WTC11 (cell line): ENCODE measurements at regions not wholly inside any gene's neighbourhood (a gene's known extent, or its start where the extent isn't known, plus 50 kb on each side); places are given as distances from the start of the nearest gene placed in this dataset.
A peak's percentile ranks its signal among the peaks of the same experiment; 100 is the strongest.

Source experiments
- ATAC-seq: fragments of 200-7000 bp; cut with Tn5 transposase; 2 replicates; pipeline ENCODE4 v1.10.0; 2021; ENCODE audit warnings: mild to moderate bottlenecking, moderate library complexity
- CTCF ChIA-PET: fragments of 300-600 bp; sonication (Branson Sonifier 250); formaldehyde crosslinking; loops from one replicate; lab custom pipeline; 2021; ENCODE audit warnings: antibody characterized with exemption; lab: Charles Lee
- POLR2A ChIA-PET: fragments of 350-600 bp; sonication (Branson Sonifier 250); formaldehyde crosslinking; loops from one replicate; lab custom pipeline; 2021; ENCODE audit warnings: antibody characterized with exemption; lab: Charles Lee
- DNase-seq: peaks from one replicate; pipeline ENCODE4 v3.0.0; 2021; ENCODE audit warnings: low spot score
- H3K27ac Mint-ChIP-seq: 2 replicates; pipeline ENCODE4 v1.8.0; 2021; ENCODE audit warnings: mixed read lengths
- H3K27me3 Mint-ChIP-seq: 2 replicates; pipeline ENCODE4 v1.8.0; 2021; ENCODE audit warnings: low read depth, mild to moderate bottlenecking, moderate library complexity, mixed read lengths
- H3K36me3 Mint-ChIP-seq: 2 replicates; pipeline ENCODE4 v1.8.0; 2021; ENCODE audit warnings: mixed read lengths
- H3K4me1 Mint-ChIP-seq: 2 replicates; pipeline ENCODE4 v1.8.0; 2022; ENCODE audit warnings: mixed read lengths
- H3K4me3 Mint-ChIP-seq: 2 replicates; pipeline ENCODE4 v1.8.0; 2021; ENCODE audit warnings: mild to moderate bottlenecking, moderate library complexity, mixed read lengths
- H3K9me3 Mint-ChIP-seq: 2 replicates; pipeline ENCODE4 v1.8.0; 2021; ENCODE audit warnings: mixed read lengths
- ATF1 ChIP-seq: sonication (generic); formaldehyde crosslinking; IDR thresholded peaks from 2 replicates; pipeline ENCODE4 v1.8.1; 2023; ENCODE audit warnings: mild to moderate bottlenecking, moderate library complexity, missing genetic modification reagents
- ATF3 ChIP-seq: sonication (generic); formaldehyde crosslinking; conservative IDR thresholded peaks from 2 replicates; pipeline ENCODE4 v1.8.1; 2022; ENCODE audit warnings: mild to moderate bottlenecking, missing genetic modification reagents
- CREM ChIP-seq: sonication (generic); formaldehyde crosslinking; IDR thresholded peaks from 2 replicates; pipeline ENCODE4 v1.8.1; 2022; ENCODE audit warnings: mild to moderate bottlenecking, missing genetic modification reagents, moderate library complexity
- CTCF ChIP-seq: fragments of 200-600 bp; IDR thresholded peaks from 2 replicates; pipeline ENCODE4 v1.8.0; 2022; ENCODE audit warnings: antibody characterized with exemption
- E2F5 ChIP-seq: sonication (generic); formaldehyde crosslinking; IDR thresholded peaks from 2 replicates; pipeline ENCODE4 v1.8.1; 2022; ENCODE audit warnings: mild to moderate bottlenecking, moderate library complexity, missing genetic modification reagents
- EMX1 ChIP-seq: fragments of 250-450 bp; sonication (Bioruptor Pico); IDR thresholded peaks from 2 replicates; pipeline ENCODE4 v1.8.0; 2021; ENCODE audit warnings: mild to moderate bottlenecking
- FOXJ3 ChIP-seq: sonication (generic); formaldehyde crosslinking; IDR thresholded peaks from 2 replicates; pipeline ENCODE4 v1.9.0; 2021; ENCODE audit warnings: missing genetic modification reagents, mild to moderate bottlenecking, borderline replicate concordance
- GABPB1 ChIP-seq: sonication (generic); formaldehyde crosslinking; IDR thresholded peaks from 2 replicates; pipeline ENCODE4 v1.8.1; 2023; ENCODE audit warnings: mild to moderate bottlenecking, missing genetic modification reagents
- GRHL2 ChIP-seq: fragments of 250-450 bp; sonication (Bioruptor Pico); IDR thresholded peaks from 2 replicates; pipeline ENCODE4 v1.8.0; 2022; ENCODE audit warnings: mild to moderate bottlenecking, moderate library complexity; ENCODE audit not compliant: insufficient replicate concordance, severe bottlenecking
- HMGXB4 ChIP-seq: sonication (generic); formaldehyde crosslinking; IDR thresholded peaks from 2 replicates; pipeline ENCODE4 v1.8.1; 2023; ENCODE audit warnings: mild to moderate bottlenecking, moderate library complexity, missing genetic modification reagents
- JAZF1 ChIP-seq: fragments of 250-450 bp; sonication (Bioruptor Pico); IDR thresholded peaks from 2 replicates; pipeline ENCODE4 v1.9.0; 2021; ENCODE audit warnings: moderate library complexity, mild to moderate bottlenecking, inconsistent platforms
- NR1H2 ChIP-seq: sonication (generic); formaldehyde crosslinking; IDR thresholded peaks from 2 replicates; pipeline ENCODE4 v1.9.0; 2021; ENCODE audit warnings: mild to moderate bottlenecking, moderate library complexity, missing genetic modification reagents
- NR2C2 ChIP-seq: sonication (generic); formaldehyde crosslinking; IDR thresholded peaks from 2 replicates; pipeline ENCODE4 v1.8.0; 2022; ENCODE audit warnings: mild to moderate bottlenecking, missing genetic modification reagents
- SMAD4 ChIP-seq: sonication (generic); formaldehyde crosslinking; IDR thresholded peaks from 2 replicates; pipeline ENCODE4 v1.8.0; 2022; ENCODE audit warnings: mild to moderate bottlenecking, missing genetic modification reagents
- SP1 ChIP-seq: sonication (generic); formaldehyde crosslinking; conservative IDR thresholded peaks from 2 replicates; pipeline ENCODE4 v1.8.1; 2022; ENCODE audit warnings: missing genetic modification reagents
- STAT6 ChIP-seq: sonication (generic); formaldehyde crosslinking; conservative IDR thresholded peaks from 2 replicates; pipeline ENCODE4 v1.8.1; 2023; ENCODE audit warnings: mild to moderate bottlenecking, low read depth, missing genetic modification reagents, moderate library complexity
- TCF7 ChIP-seq: sonication (generic); formaldehyde crosslinking; IDR thresholded peaks from 2 replicates; pipeline ENCODE4 v1.8.0; 2022; ENCODE audit warnings: mild to moderate bottlenecking, low read depth, missing genetic modification reagents, moderate library complexity
- TEAD4 ChIP-seq: sonication (generic); formaldehyde crosslinking; IDR thresholded peaks from 2 replicates; pipeline ENCODE4 v1.8.0; 2022; ENCODE audit warnings: mild to moderate bottlenecking, missing genetic modification reagents
- TP53 ChIP-seq: sonication (generic); formaldehyde crosslinking; IDR thresholded peaks from 2 replicates; pipeline ENCODE4 v1.8.1; 2023; ENCODE audit warnings: mild to moderate bottlenecking, missing genetic modification reagents
- ZNF232 ChIP-seq: sonication (generic); formaldehyde crosslinking; IDR thresholded peaks from 2 replicates; pipeline ENCODE4 v1.8.0; 2022; ENCODE audit warnings: mild to moderate bottlenecking, missing genetic modification reagents
- ZNF263 ChIP-seq: sonication (generic); formaldehyde crosslinking; IDR thresholded peaks from 2 replicates; pipeline ENCODE4 v1.8.1; 2022; ENCODE audit warnings: low read depth, mild to moderate bottlenecking, moderate library complexity, missing genetic modification reagents
- ZNF317 ChIP-seq: sonication (generic); formaldehyde crosslinking; IDR thresholded peaks from 2 replicates; pipeline ENCODE4 v1.8.1; 2023; ENCODE audit warnings: low read depth, mild to moderate bottlenecking, moderate library complexity, missing genetic modification reagents, borderline replicate concordance
- ZNF532 ChIP-seq: fragments of 250-450 bp; sonication (Bioruptor Pico); IDR thresholded peaks from 2 replicates; pipeline ENCODE4 v1.9.0; 2021; ENCODE audit warnings: mild to moderate bottlenecking, borderline replicate concordance

- ChIA-PET CTCF (interaction anchor here (2.4 kb wide), 1 partner anchor 7 kb away, joined by 15 read pairs; no protein-coding TSS in a partner anchor), POLR2A (no interaction called here)
- Mint-ChIP-seq H3K9me3 (no peaks in the 10 kb centered on the region), H3K27ac (no peak overlapping the region), H3K4me3 (no peak overlapping the region), H3K27me3 (no peaks in the 10 kb centered on the region), H3K36me3 (no peaks in the 10 kb centered on the region), H3K4me1 (no peaks in the 10 kb centered on the region)
- DNase-seq (no peak), ATAC-seq (no peak)
- TF ChIP-seq HMGXB4 (CRISPR knock-in tag) (no peak), NR2C2 (CRISPR knock-in tag) (no peak), ZNF532 (CRISPR knock-in tag) (no peak), ZNF317 (CRISPR knock-in tag) (no peak), ZNF263 (no peak), ATF3 (CRISPR knock-in tag) (no peak), E2F5 (CRISPR knock-in tag) (no peak), ATF1 (CRISPR knock-in tag) (no peak), NR1H2 (CRISPR knock-in tag) (no peak), CTCF (no peak), FOXJ3 (CRISPR knock-in tag) (no peak), TCF7 (CRISPR knock-in tag) (no peak), GABPB1 (CRISPR knock-in tag) (no peak), GRHL2 (CRISPR knock-in tag) (no peak), JAZF1 (no peak)
These were observed 126.2 kb downstream of the NUP35 start for GRCh38 chr2:183250472-183250871.

GRCh38 chr2:183253441-183254130 is 129.3 kb downstream of the NUP35 start:
- POLR2A ChIA-PET: no interaction called here
- Mint-ChIP-seq H3K27me3 (no peaks in the 10 kb centered on the region), H3K36me3 (no peaks in the 10 kb centered on the region), H3K27ac (no peak overlapping the region), H3K9me3 (no peaks in the 10 kb centered on the region), H3K4me1 (peaks cover 8% of the 10 kb centered on the region), H3K4me3 (no peak overlapping the region)
- ATAC-seq (peak; percentile 30; the same call in 1 of the 2 replicates), DNase-seq (no peak)
- CTCF ChIA-PET: no interaction called here
- no peak for TF ChIP-seq CREM
- TF ChIP-seq SMAD4 (CRISPR knock-in tag): no peak
- TF ChIP-seq TEAD4 (CRISPR knock-in tag): no peak
- TF ChIP-seq TP53: no peak
- no peak for TF ChIP-seq ATF1 (CRISPR knock-in tag)
- TF ChIP-seq TCF7 (CRISPR knock-in tag): no peak
- TF ChIP-seq GABPB1 (CRISPR knock-in tag): no peak
- TF ChIP-seq ZNF232 (CRISPR knock-in tag): no peak
- TF ChIP-seq STAT6 (CRISPR knock-in tag): no peak
- no peak for TF ChIP-seq EMX1 (CRISPR knock-in tag)
- TF ChIP-seq SP1 (CRISPR knock-in tag): no peak
- TF ChIP-seq JAZF1: no peak
